Glutamatergic neuron (in vitro differentiated cells): ENCODE measurements at regions not wholly inside any gene's neighbourhood (a gene's known extent, or its start where the extent isn't known, plus 50 kb on each side); places are given as distances from the start of the nearest gene placed in this dataset.
"Not testable (repeated sequence)": the region's sequence is repeated elsewhere in the genome, so short reads cannot be mapped to it uniquely, and the experiment has no call there.

Experiments used
- DNase-seq: peaks from one replicate; pipeline ENCODE4 v3.0.0; 2022
- H3K27ac Mint-ChIP-seq: one replicate; pipeline ENCODE4 v1.8.0; 2020; ENCODE audit warnings: mild to moderate bottlenecking, mixed read lengths, inconsistent platforms; ENCODE audit not compliant: unreplicated experiment
- H3K27me3 Mint-ChIP-seq: one replicate; pipeline ENCODE4 v1.8.0; 2020; ENCODE audit warnings: mild to moderate bottlenecking, moderate library complexity, mixed read lengths, inconsistent platforms; ENCODE audit not compliant: unreplicated experiment
- H3K36me3 Mint-ChIP-seq: one replicate; pipeline ENCODE4 v1.8.0; 2020; ENCODE audit warnings: mild to moderate bottlenecking, mixed read lengths, inconsistent platforms; ENCODE audit not compliant: unreplicated experiment
- H3K4me1 Mint-ChIP-seq: one replicate; pipeline ENCODE4 v1.8.0; 2020; ENCODE audit warnings: mild to moderate bottlenecking, low read depth, mixed read lengths, inconsistent platforms; ENCODE audit not compliant: unreplicated experiment
- H3K4me3 Mint-ChIP-seq: one replicate; pipeline ENCODE4 v1.8.0; 2020; ENCODE audit warnings: mild to moderate bottlenecking, mixed read lengths, inconsistent platforms; ENCODE audit not compliant: unreplicated experiment
- H3K9me3 Mint-ChIP-seq: one replicate; pipeline ENCODE4 v1.8.0; 2020; ENCODE audit warnings: mild to moderate bottlenecking, moderate library complexity, mixed read lengths, inconsistent platforms; ENCODE audit not compliant: unreplicated experiment
- TF ChIP-seq, protein P1 (sequence below): fragments of 200-600 bp; sonication (generic); IDR thresholded peaks from one replicate; pipeline ENCODE4 v1.5.0; 2021; ENCODE audit not compliant: partially characterized antibody, unreplicated experiment

DNA sequence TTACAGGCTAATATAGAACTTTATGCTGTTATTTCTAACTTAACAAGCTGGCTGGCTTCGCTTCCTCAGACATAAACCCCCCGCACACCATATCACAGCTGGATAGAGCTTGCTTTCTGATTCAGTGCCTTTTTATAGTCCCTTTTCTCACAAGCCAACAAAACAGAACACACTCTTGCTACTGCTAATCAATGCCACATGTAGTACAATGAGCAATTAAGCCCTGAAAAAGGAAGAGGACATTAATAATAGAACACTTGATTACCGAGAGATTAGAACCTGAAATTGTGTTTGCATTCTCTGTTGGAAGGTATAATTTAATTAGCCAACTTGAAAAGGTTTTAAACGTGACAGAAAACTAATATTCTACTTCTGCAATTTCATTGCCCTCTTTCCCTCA, 267.7 kb upstream of the CYRIA start:
- DNase-seq = no peak
- Mint-ChIP-seq H3K4me1 (no peaks in the 10 kb centered on the region), H3K9me3 (no peaks in the 10 kb centered on the region), H3K4me3 (no peak overlapping the region), H3K27ac (no peak overlapping the region), H3K27me3 (no peaks in the 10 kb centered on the region), H3K36me3 (no peaks in the 10 kb centered on the region)
- TF ChIP-seq, protein P1, sequence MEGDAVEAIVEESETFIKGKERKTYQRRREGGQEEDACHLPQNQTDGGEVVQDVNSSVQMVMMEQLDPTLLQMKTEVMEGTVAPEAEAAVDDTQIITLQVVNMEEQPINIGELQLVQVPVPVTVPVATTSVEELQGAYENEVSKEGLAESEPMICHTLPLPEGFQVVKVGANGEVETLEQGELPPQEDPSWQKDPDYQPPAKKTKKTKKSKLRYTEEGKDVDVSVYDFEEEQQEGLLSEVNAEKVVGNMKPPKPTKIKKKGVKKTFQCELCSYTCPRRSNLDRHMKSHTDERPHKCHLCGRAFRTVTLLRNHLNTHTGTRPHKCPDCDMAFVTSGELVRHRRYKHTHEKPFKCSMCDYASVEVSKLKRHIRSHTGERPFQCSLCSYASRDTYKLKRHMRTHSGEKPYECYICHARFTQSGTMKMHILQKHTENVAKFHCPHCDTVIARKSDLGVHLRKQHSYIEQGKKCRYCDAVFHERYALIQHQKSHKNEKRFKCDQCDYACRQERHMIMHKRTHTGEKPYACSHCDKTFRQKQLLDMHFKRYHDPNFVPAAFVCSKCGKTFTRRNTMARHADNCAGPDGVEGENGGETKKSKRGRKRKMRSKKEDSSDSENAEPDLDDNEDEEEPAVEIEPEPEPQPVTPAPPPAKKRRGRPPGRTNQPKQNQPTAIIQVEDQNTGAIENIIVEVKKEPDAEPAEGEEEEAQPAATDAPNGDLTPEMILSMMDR = no peak

DNA sequence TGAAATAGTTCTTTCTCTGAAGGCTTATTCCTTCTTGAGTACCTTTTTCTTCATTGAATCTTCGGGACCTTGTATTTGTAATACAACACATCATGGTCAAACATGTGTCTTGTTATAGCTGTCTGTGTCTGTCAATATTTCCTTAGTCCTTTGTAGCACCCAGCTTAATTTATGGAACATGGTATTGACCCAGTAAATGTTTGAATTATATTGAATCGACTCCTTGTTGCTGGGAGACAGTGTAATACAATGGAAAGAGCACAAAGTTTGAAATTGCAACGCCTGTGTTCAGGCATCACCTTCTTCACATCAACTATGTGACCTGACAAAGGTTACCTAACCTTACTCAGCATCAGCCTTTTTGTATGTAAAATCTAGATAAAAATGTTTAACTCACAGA, 267.2 kb upstream of the CYRIA start:
- Mint-ChIP-seq H3K36me3 (no peaks in the 10 kb centered on the region), H3K9me3 (no peaks in the 10 kb centered on the region), H3K27ac (no peak overlapping the region), H3K27me3 (no peaks in the 10 kb centered on the region), H3K4me1 (no peaks in the 10 kb centered on the region), H3K4me3 (no peak overlapping the region)
- TF ChIP-seq, protein P1 = no peak
- DNase-seq = no peak

DNA sequence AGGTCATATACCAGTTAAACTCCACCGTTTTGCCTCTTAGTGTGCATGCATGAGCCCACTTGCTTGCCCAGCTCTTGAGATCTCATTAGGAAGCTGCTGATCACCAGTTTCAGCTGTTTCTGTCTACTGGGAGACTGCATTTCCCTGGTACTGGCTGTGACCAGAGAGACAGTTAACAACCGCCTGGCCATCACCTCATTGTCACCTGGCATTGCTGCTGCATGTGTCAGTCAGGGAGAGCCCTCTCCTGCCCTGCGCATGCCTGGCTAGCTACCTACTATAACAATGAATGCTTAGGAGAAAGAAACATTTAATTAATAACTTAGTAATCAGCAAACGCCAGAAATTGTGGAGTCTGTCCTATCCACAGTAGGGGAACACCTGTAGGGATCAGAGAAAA, 265.8 kb upstream of the CYRIA start:
- Mint-ChIP-seq H3K4me3 (no peak overlapping the region), H3K27ac (no peak overlapping the region), H3K4me1 (no peaks in the 10 kb centered on the region), H3K27me3 (no peaks in the 10 kb centered on the region), H3K9me3 (no peaks in the 10 kb centered on the region), H3K36me3 (no peaks in the 10 kb centered on the region)
- TF ChIP-seq, protein P1 = no peak
- DNase-seq = no peak

DNA sequence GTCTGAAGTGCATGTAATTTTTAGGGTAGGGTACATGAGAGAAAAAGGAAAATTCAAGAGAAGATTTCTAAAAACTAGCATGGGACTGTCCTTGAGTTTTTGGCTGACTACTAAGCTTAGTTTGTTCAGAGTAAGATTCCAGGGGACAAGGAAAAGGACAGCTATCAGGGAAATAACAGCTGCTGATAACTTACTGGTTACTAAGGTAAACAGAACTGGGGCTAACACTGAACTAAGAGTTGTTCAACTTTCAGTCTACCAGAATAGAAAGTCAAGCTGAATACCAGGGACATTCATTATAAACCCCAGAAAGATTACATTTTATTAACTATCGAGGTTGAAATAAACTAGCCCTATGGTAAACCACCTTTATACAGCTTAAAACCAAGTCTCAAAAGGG, 261.8 kb upstream of the CYRIA start:
- TF ChIP-seq, protein P1 = no peak
- Mint-ChIP-seq H3K36me3 (no peaks in the 10 kb centered on the region), H3K27ac (no peak overlapping the region), H3K4me3 (no peak overlapping the region), H3K9me3 (no peaks in the 10 kb centered on the region), H3K27me3 (no peaks in the 10 kb centered on the region), H3K4me1 (no peaks in the 10 kb centered on the region)
- no peak for DNase-seq

DNA sequence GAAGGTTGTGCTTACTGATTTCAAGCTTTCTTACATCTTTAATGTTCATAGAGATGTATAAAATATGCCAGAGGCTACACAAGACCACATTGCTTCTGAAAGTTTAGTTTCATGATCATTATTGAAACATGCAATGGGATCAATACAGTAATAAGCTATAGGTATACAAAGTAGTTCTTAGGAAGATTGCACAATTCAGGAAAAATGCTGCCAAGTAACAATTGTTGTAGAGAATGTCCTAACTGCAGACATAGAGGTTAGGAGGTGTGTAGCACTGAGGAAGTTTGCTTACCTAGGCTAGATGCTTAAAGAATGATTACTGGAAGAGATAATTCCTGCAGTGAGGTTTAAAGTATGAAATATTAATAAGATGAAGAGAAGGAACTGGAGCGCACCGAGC, 259.5 kb upstream of the CYRIA start:
- Mint-ChIP-seq H3K27ac (no peak overlapping the region), H3K36me3 (no peaks in the 10 kb centered on the region), H3K27me3 (no peaks in the 10 kb centered on the region), H3K9me3 (no peaks in the 10 kb centered on the region), H3K4me1 (no peaks in the 10 kb centered on the region), H3K4me3 (no peak overlapping the region)
- DNase-seq = no peak
- TF ChIP-seq, protein P1 = no peak

DNA sequence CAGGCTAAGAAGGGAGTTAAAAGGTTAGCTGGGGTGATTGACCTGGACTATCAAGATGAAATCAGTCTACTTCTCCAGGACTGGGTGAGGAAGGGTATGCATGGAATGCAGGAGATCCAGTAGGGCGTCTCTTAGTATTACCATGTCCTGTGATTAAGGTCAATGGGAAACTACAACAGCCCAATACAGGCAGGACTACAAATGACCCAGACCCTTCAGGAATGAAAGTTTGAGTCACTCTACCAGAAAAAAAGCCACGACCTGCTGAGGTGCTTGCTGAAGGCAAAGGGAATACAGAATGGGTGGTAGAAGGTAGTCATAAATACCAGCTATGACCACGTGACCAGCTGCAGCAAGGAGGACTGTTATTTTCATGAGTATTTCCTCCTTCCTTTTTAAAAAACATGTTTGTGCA, 249.7 kb upstream of the CYRIA start:
- H3K27ac Mint-ChIP-seq, H3K9me3 Mint-ChIP-seq, H3K27me3 Mint-ChIP-seq, DNase-seq, H3K4me3 Mint-ChIP-seq, H3K36me3 Mint-ChIP-seq, H3K4me1 Mint-ChIP-seq: not testable (repeated sequence)
